ENCODE measurements at regions not wholly inside any gene's neighbourhood (a gene's known extent, or its start where the extent isn't known, plus 50 kb on each side); places are given as distances from the start of the nearest gene placed in this dataset.

DNA sequence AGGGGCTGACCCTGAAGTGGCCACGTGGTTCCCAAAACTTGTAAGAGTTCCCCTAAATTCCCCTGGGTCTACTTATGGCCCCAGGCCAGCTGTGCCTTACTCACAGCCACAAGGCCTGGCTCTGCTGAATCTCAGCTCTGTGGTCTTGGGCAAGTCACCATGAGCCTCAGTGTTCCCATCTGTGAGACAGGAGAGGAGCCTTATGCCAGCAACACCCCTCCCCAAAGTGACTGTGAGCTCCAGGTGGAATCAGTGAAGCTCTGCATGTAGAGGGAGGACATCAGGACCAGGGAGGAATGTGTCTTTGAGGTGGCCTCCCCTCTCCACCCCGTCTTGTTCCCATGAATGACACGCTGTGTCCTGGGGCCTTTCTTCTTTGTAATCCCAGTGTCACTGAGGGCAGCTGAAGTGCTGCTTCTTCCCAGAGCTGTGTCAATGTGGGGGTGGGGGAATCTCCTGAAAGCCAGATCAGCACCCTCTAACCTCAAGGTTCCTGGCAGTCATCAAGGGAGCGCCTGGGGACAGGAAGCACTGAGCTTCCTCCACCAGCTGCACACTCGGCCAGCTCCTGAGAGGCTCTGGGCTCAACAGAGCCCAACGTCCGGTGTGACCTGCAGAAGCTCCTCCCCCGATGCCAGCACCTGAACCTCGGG lies 258.9 kb downstream of the UACA start:
- DNase-seq: no peak

DNA sequence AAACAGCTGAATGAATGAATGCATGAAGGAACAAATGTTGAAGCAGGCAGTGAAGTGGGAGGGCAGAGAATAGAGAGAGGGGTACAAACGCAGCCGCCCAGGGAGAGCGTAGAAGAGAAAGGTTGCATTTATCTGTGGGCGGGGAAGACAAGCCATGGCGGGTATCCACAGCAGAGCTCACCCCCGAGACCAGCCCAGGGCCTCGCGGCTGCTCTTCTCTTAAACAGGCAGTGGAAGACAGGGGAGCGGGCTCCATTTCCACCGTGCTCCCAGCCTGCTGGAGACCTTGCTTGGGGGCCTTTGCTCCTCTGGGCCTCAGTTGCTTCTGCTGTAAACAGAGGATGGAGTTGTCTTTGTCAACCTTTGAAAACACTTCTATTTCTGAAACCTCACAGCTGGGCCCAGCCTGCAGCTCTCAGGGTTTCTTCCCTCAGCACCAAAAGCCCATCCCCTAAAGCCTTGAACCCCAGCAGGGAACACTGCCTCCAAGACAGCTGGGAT lies 259.5 kb downstream of the UACA start:
- no peak for DNase-seq

DNA sequence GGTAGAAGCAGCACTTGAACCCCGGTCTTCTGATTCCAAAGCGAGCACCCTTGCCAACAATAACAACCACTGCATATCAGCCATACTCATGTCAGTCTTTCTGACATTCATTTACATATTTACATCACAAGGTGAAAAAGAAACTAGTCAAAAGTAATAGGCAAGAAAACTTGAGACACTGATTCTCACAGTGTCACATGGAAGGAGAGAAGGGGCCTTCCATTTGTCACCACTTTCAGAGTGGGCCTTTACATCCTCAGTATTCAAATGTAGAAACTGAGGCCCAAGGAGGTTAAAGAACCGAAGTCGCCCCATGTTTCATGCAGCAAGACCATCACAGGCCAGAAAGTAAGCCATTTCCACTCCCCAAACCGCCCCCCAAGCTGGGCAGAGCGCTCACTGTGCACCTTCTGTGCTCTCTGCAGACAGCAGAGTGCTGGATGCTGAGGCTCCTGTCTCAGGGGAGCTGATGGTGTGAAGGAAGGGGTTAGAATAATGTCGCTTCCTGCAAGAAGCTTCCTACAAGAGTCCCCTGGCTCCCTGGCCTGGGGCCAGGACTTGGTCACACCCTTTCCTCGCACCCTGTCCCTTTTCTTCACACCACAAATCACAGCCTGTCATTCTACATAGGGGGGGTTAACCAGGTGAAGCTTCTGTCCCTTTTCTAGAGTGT lies 260.1 kb downstream of the UACA start:
- no peak for DNase-seq

DNA sequence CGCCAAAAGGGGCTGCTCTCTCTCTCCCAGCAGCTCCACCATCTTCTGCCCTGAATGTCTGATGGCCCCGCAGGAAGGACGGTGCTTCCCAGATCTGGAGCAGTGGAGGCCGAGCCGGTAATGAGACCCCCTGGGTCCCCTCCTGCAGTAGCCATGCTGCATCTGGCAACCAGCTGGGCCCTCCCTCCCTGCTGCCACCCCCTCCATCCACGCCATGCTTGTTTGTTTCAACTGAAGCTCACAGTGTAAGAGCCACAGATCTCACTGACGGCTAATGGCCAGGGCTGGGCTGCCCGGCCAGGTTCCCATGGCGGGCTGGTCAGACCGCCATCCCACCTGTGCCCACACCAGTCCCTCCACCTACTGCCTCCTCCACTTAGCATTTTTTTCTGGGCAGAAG lies 260.8 kb downstream of the UACA start:
- DNase-seq: no peak

DNA sequence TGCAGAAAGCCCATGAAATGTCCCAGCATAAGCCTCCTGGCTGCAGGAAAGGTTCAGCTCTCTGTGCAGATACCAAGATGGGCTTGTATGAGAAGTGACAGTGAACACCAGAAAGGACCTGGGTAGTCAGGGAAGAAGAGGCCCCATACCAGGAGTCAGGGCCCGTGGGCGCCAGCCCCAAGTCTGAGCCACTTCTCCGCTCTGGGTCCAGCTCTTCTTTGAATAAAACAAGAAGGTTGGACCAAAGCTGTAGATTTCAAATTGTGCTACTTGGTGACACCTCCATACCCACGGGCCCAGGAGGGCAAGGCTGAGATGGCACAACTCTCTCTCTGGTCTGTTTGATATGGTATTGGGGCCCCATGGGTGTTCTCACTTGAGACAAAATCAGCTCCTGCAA lies 261.5 kb downstream of the UACA start:
- DNase-seq: no peak

DNA sequence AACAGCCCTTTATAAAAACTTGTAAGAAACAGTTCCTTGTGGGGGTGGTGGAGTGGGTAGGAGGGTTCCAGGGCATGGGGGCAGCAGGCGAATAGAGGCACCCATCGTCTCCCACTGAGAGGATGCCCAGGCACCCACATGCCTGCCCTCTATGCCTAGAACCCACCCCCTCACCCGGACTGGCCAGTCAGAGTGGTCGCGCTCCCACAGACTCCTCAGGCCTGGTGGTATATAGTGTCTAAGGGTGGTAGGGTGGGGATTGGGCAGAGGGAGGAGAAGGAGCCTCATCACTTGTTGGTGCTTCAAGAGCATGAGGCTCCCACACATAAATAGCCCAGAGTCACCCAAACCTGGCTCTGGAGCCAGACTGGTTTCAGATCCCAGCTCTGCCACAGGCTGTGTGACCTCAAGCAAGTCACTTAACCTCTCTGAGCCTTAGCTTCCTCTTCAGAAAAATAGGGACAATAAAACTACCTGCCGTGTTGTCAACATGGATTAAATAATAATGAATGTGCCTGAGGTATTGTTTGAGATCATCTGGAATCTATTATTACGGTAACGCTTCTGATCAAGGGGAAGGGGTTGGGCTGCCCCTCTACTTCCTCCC lies 262.1 kb downstream of the UACA start:
- DNase-seq: no peak

DNA sequence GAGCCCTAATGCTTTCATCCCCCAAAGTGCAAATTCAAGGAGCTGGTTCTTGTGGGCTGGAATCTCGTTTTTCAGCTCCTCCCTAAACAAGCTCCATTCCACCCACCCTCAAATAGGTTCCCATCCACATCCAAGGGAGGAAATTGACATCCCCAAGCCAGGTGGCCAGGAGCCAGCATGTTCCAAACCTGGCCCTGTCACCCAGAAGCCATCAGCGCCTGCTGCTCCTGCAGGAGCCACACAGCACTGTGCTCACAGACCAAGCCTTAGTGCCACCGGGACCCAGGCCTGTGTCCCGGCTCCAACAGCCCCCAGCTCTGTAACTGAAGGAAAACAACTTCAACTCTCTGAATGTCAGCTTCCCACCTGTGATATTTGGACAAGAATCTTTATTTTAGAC lies 263.6 kb downstream of the UACA start:
- DNase-seq: no peak

GRCh38 chr15:70498096-70498626 lies 265.2 kb downstream of the UACA start:
- no peak for DNase-seq

DNA sequence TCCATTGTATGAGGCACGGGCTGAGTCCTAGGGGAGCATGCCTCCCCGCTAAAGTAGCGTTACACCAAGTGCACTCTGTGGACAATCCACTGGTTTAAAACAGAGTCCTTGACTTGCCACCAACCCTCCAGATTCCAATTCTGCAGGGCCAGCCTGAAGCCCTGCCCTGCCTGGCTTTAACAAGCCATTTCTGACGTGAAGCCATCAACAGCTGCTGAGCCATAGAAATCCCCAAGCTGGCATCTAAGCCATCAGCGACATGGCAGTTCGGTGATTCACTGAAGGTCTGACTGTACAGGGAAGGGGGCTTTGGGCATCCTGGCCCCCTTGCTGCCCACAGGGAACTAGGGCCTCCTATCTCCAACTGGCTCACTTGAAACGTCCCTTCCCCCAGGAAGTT lies 265.7 kb downstream of the UACA start:
- DNase-seq: no peak

DNA sequence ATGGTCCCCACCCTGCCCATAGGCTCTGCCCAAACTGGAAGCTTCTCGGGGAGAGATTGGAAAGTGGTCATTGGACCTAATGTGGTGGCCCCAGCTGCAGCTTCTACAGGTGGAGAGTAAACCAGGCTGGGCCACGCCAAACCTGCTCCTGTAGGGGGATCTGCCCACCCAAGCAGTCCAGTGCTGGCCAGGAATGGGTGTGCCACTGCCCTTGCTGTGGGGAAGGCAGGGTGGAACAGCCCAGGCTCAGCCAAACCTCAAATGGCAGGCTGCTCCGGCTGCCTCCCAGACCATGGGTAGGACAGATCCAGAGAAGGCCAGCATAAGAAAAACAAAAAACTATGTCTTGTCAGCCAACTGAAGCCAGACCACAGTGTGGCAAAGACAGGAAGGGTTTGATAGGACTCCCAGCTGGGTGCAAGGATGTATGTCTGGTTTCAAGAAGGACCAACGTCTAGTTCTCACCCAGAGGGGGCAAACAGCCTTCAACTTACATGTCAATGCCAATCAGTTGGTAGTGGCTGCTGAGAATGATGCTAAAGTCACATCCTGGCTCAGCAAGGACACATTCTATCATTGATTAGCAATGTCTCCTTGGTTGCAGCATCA lies 267.3 kb downstream of the UACA start:
- DNase-seq: no peak

GRCh38 chr15:70494852-70495571 lies 268.3 kb downstream of the UACA start:
- no peak for DNase-seq

- DNase-seq: no peak
Measured at GRCh38 chr15:70494517-70494851, 268.9 kb downstream of the UACA start.

GRCh38 chr15:70493787-70494516 lies 269.4 kb downstream of the UACA start:
- DNase-seq: no peak

DNA sequence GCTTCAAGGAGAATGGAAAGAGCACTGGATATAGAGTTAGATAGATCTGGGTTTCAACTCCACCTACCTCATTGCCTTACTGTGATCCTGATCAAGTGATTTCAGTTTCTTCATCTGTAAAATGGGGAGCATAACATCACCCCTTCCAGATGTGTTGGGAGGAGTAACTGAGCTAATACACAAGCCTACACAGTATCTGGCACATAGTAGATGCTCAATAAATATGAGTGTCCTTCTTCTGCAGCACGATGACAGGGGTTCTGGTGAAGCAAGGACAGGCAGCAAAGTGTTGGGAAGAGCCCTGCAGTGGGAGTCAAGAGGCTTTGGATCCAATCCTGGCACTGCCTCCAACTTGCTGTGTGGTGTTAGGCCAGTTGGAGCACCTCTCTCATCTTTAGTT lies 270.0 kb downstream of the UACA start:
- DNase-seq: no peak

DNA sequence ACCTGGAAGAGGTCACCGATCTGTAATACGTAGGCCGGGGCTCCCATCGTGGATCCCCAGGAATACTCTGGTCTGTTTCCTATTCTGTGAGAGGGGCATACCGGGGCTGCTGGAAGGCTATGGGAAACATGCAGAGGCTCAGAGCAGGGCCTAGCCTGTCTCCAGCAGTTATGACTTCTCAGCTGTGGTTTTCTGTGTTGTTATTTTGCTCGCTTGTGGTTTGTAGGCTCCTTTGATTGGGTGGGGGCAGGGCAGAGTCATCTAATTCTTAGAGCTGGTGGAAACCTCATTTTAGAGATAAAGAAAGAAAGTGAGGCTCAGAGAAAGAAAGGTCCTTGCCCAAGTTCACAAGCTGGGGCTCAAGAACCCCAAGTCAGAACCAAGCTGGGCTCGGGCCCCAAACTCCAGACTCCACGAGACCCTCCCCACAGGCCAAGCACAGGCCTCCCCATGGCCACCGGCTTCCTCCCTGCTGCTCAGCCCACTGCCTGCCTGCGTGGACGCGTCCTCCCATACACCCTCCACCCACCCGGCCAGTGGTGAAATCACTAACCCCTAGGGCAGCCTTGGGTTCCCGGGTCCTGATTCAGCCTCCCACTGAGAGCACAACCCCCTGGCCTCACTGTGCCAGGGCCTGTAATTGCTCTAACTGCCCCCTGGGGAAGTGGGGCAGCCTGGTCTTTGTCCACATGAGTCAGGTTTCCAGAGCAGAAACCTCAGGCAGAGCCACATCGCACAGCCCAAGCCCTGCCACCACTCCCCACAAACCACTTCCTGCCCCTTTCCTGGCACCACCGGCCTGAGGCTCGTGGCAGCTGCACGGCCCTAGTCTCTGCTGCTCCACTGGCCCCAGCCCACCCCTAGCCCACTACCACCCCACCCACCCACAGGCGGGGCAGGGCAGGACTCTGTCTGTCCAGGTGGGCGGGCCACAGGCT lies 270.8 kb downstream of the UACA start:
- no peak for DNase-seq

DNA sequence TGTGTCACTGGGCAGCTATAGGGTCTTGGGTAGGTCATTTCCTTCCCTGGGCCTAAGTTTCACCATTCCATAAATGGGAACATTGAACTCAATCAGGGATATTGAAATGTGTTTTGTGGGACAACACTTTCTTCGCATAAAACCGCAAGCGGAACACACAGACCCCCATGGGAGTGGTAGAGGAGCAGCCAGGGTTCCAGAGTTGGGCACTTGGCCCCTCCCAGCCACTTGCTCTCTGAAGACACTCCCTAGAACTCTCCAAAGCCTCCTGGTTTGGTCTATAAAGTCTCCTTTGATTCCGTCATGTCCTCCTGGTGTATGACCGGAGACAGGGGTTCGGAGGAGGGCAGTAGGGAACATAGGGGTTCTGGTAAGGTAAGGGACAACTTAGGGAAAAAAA lies 271.7 kb downstream of the UACA start:
- DNase-seq: no peak

DNA sequence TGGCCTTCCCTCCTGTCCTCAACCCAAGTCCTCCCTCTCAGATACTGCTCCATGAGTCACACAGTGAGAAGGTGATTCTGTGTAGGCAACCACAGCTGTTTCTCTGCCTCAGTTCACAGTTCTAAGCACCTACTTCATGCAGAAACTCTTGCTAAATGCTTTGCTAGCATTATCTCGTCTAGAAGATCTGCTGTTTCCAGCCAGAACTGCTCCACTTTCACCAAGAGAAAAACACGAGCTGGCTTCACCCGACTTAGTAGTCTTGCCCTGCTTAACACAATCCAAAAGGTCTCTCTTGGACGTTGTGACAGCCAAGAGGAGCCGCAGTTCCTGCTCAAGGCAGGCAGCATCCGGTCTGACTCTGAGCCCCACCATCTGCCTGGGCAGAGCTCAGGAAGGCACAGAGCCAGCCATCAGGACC lies 272.1 kb downstream of the UACA start:
- DNase-seq: no peak

DNA sequence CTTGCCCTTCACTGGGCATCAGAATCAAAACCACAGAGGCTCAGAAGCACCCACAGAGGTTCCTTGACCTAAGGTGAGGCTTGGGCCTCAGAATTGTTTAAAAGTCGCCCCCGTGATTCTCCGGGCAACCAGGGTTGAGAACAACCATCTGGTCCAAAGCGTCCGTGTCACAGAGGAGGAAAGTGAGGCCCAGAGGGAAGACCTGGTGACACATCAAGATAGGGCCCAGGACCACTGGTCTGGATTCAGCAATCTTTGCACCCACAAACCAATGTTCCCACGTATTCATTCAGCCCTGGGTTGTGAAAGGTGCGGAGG lies 272.6 kb downstream of the UACA start:
- DNase-seq: no peak

GRCh38 chr15:70490148-70490837 lies 273.1 kb downstream of the UACA start:
- DNase-seq: no peak

DNA sequence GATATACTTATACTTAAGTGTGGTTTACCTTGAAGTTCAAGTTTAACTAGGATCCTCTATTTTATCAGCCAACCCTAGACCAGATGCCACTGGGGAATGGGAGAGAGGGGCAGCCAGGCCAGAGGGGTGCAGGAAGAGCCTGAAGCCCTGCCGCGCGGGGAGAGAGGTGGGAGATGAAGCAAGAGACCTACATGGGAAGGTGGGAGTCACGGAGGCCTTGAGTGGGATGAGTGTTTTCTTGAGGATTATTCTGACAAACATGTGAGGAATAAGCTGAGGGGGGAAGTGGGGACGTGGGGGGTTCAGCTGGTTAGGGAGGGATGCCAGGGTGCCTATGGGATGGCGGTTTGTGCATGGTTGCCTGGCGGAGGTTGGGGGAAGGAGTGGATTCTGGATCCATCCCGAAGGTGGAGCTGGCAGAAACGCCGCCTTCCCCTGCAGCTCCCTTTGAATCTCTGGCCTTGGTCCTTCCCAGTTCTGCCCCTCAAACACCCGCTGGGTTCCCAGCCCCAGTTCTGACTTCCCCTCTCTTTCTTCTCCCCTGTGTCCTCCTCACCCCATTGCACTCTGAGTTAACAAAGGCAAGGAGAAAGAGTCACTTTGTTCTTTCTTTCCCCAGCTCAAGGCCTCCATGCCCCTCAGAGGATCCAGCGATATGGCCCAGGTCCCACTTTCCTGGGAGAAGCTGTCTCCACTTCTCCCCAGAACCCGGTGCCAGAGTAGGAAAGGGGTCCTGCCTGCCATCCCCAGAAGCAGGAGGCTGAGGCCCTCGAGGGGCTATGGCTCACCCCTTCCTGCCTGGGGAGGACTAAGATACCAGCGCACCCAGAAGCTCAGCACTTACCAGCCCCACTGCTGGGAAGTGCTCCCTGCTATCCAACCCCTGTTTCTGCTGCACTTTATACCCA lies 274.2 kb downstream of the UACA start:
- DNase-seq: no peak
